Hematopoietic multipotent progenitor cell treated with erythropoietin and hydrocortisone succinate and interleukin-3 and kit ligand, for 4 days (in vitro differentiated cells): ENCODE measurements at regions not wholly inside any gene's neighbourhood (a gene's known extent, or its start where the extent isn't known, plus 50 kb on each side); places are given as distances from the start of the nearest gene placed in this dataset.
"Not testable (repeated sequence)": the region's sequence is repeated elsewhere in the genome, so short reads cannot be mapped to it uniquely, and the experiment has no call there.

Experiments
- DNase-seq: peaks from one replicate; pipeline ENCODE4 v3.0.0-alpha.2; 2015

- no peak for DNase-seq
Measured at GRCh38 chr12:105423237-105423636, 92.7 kb downstream of the C12orf75 start.

- DNase-seq, result no peak
Measured at GRCh38 chr12:105423921-105424320, 93.4 kb downstream of the C12orf75 start.

GRCh38 chr12:105425254-105426174, 95.0 kb downstream of the C12orf75 start:
- DNase-seq, result no peak

GRCh38 chr12:105426766-105427165, 96.3 kb downstream of the C12orf75 start:
- DNase-seq, result no peak

GRCh38 chr12:105427883-105428282, 97.4 kb downstream of the C12orf75 start:
- DNase-seq, result peak; percentile 6

- no peak for DNase-seq
Measured at GRCh38 chr12:105428793-105429395, 98.4 kb downstream of the C12orf75 start.

GRCh38 chr12:105429511-105429910, 99.0 kb downstream of the C12orf75 start:
- DNase-seq, result no peak

GRCh38 chr12:105431537-105432100, 101.1 kb downstream of the C12orf75 start:
- DNase-seq, result no peak

GRCh38 chr12:105433804-105434203, 103.3 kb downstream of the C12orf75 start:
- no peak for DNase-seq

GRCh38 chr12:105436636-105437035, 106.1 kb downstream of the C12orf75 start:
- no peak for DNase-seq

- no peak for DNase-seq
Measured at GRCh38 chr12:105440037-105440664, 109.7 kb downstream of the C12orf75 start.

GRCh38 chr12:105443802-105444652, 113.5 kb downstream of the C12orf75 start:
- peak; percentile 59 for DNase-seq

- no peak for DNase-seq
Measured at GRCh38 chr12:105444653-105445102, 114.2 kb downstream of the C12orf75 start.

- DNase-seq, result no peak
Measured at GRCh38 chr12:105445249-105445648, 114.8 kb downstream of the C12orf75 start.

GRCh38 chr12:105445649-105446048, 115.2 kb downstream of the C12orf75 start:
- no peak for DNase-seq

GRCh38 chr12:105446460-105446859, 116.0 kb downstream of the C12orf75 start:
- not testable (repeated sequence) for DNase-seq

GRCh38 chr12:105449431-105449830, 118.9 kb downstream of the C12orf75 start:
- no peak for DNase-seq

- no peak for DNase-seq
Measured at GRCh38 chr12:105451211-105451610, 120.7 kb downstream of the C12orf75 start.

- DNase-seq, result no peak
Measured at GRCh38 chr12:105451798-105452197, 121.3 kb downstream of the C12orf75 start.

- DNase-seq, result no peak
Measured at GRCh38 chr12:105453316-105453715, 122.8 kb downstream of the C12orf75 start.

- peak; percentile 47 for DNase-seq
Measured at GRCh38 chr12:105454688-105455087, 124.2 kb downstream of the C12orf75 start.

- DNase-seq, result no peak
Measured at GRCh38 chr12:105455261-105455660, 124.8 kb downstream of the C12orf75 start.
